BLaER1 (cell line): ENCODE measurements at regions not wholly inside any gene's neighbourhood (a gene's known extent, or its start where the extent isn't known, plus 50 kb on each side); places are given as distances from the start of the nearest gene placed in this dataset.

Experiments
- H3K27ac ChIP-seq: shearing (Covaris generic); formaldehyde crosslinking; 2 replicates; pipeline ENCODE4 v1.8.1; 2022
- H3K27me3 ChIP-seq: shearing (Covaris generic); formaldehyde crosslinking; 2 replicates; pipeline ENCODE4 v1.8.1; 2022
- H3K36me3 ChIP-seq: shearing (Covaris generic); formaldehyde crosslinking; 2 replicates; pipeline ENCODE4 v1.8.1; 2022
- H3K4me1 ChIP-seq: shearing (Covaris generic); formaldehyde crosslinking; 2 replicates; pipeline ENCODE4 v1.8.1; 2022
- H3K4me2 ChIP-seq: shearing (Covaris generic); formaldehyde crosslinking; 2 replicates; pipeline ENCODE4 v1.8.1; 2022
- H3K4me3 ChIP-seq: shearing (Covaris generic); formaldehyde crosslinking; 2 replicates; pipeline ENCODE4 v1.8.1; 2022
- H3K9ac ChIP-seq: shearing (Covaris generic); formaldehyde crosslinking; 2 replicates; pipeline ENCODE4 v1.8.1; 2022
- H3K9me3 ChIP-seq: shearing (Covaris generic); formaldehyde crosslinking; 2 replicates; pipeline ENCODE4 v1.8.1; 2022
- H4K20me1 ChIP-seq: shearing (Covaris generic); formaldehyde crosslinking; 2 replicates; pipeline ENCODE4 v1.8.1; 2022
- Cebpa-rat ChIP-seq: shearing (Covaris generic); IDR thresholded peaks from 2 replicates; pipeline ENCODE4 v1.8.1; 2022

- Histone ChIP-seq H3K4me1 (peaks cover 7% of the 10 kb centered on the region), H3K36me3 (peaks cover 15% of the 10 kb centered on the region; the same call in 1 of the 2 replicates), H4K20me1 (no peaks in the 10 kb centered on the region), H3K4me2 (no peak overlapping the region), H3K27me3 (no peaks in the 10 kb centered on the region), H3K9me3 (peaks cover 42% of the 10 kb centered on the region), H3K27ac (no peak overlapping the region), H3K9ac (no peak overlapping the region), H3K4me3 (no peak overlapping the region)
- TF ChIP-seq Cebpa-rat: no peak
Measured at GRCh38 chr6:67877288-67877687, 757.8 kb upstream of the ADGRB3 start.

- Histone ChIP-seq H3K4me2 (no peak overlapping the region), H3K36me3 (peaks cover 1% of the 10 kb centered on the region; the same call in 1 of the 2 replicates), H3K4me1 (peaks cover 1% of the 10 kb centered on the region), H4K20me1 (no peaks in the 10 kb centered on the region), H3K9me3 (peaks cover 32% of the 10 kb centered on the region), H3K4me3 (no peak overlapping the region), H3K27me3 (no peaks in the 10 kb centered on the region), H3K27ac (no peak overlapping the region), H3K9ac (no peak overlapping the region)
- TF ChIP-seq Cebpa-rat: no peak
Measured at GRCh38 chr6:67875877-67876383, 759.2 kb upstream of the ADGRB3 start.

DNA sequence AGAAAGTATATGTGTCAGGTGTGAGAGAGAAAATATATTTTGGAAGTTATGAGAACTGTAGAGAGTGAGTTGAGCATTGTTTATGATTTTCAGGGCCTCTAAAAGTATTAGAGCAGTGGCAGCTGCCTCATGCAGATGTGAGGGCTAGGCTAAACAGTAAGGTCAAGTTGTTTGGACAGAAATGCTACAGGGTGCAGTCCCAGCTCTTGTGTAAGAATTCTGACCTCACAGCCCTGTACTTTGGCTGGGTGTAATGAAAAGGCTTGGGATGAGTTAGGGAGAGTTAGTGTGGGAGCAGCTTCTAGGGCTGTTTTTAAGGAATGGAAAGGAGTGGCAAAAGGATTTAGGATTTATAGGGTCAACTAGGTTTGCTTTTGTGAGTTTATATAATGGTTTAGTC, 764.8 kb upstream of the ADGRB3 start:
- H3K27me3 ChIP-seq: no peaks in the 10 kb centered on the region
- no peaks in the 10 kb centered on the region for H4K20me1 ChIP-seq
- H3K4me2 ChIP-seq: no peak overlapping the region
- H3K4me3 ChIP-seq: no peak overlapping the region
- H3K9ac ChIP-seq: no peak overlapping the region
- H3K36me3 ChIP-seq: no peaks in the 10 kb centered on the region
- no peaks in the 10 kb centered on the region for H3K4me1 ChIP-seq
- H3K9me3 ChIP-seq: peaks cover 13% of the 10 kb centered on the region
- no peak overlapping the region for H3K27ac ChIP-seq
- no peak for TF ChIP-seq Cebpa-rat

- Histone ChIP-seq H3K4me3 (no peak overlapping the region), H3K4me1 (no peaks in the 10 kb centered on the region), H3K4me2 (no peak overlapping the region), H3K9ac (no peak overlapping the region), H3K27ac (no peak overlapping the region), H3K27me3 (no peaks in the 10 kb centered on the region), H3K9me3 (no peaks in the 10 kb centered on the region), H3K36me3 (no peaks in the 10 kb centered on the region), H4K20me1 (no peaks in the 10 kb centered on the region)
- TF ChIP-seq Cebpa-rat: no peak
Measured at GRCh38 chr6:67863346-67863745, 771.7 kb upstream of the ADGRB3 start.

GRCh38 chr6:67854098-67854497, 781.0 kb upstream of the ADGRB3 start:
- Histone ChIP-seq H3K4me2 (no peak overlapping the region), H3K9me3 (peaks cover 8% of the 10 kb centered on the region), H4K20me1 (no peaks in the 10 kb centered on the region), H3K4me3 (no peak overlapping the region), H3K27ac (no peak overlapping the region), H3K27me3 (no peaks in the 10 kb centered on the region), H3K9ac (no peak overlapping the region), H3K36me3 (no peaks in the 10 kb centered on the region), H3K4me1 (peaks cover 6% of the 10 kb centered on the region)
- TF ChIP-seq Cebpa-rat: no peak

GRCh38 chr6:67839818-67840217, 795.3 kb upstream of the ADGRB3 start:
- Histone ChIP-seq H3K36me3 (no peaks in the 10 kb centered on the region), H3K9me3 (peaks cover 7% of the 10 kb centered on the region), H3K4me3 (no peak overlapping the region), H4K20me1 (no peaks in the 10 kb centered on the region), H3K27ac (no peak overlapping the region), H3K4me2 (no peak overlapping the region), H3K4me1 (no peaks in the 10 kb centered on the region), H3K9ac (no peak overlapping the region), H3K27me3 (no peaks in the 10 kb centered on the region)
- TF ChIP-seq Cebpa-rat: no peak

DNA sequence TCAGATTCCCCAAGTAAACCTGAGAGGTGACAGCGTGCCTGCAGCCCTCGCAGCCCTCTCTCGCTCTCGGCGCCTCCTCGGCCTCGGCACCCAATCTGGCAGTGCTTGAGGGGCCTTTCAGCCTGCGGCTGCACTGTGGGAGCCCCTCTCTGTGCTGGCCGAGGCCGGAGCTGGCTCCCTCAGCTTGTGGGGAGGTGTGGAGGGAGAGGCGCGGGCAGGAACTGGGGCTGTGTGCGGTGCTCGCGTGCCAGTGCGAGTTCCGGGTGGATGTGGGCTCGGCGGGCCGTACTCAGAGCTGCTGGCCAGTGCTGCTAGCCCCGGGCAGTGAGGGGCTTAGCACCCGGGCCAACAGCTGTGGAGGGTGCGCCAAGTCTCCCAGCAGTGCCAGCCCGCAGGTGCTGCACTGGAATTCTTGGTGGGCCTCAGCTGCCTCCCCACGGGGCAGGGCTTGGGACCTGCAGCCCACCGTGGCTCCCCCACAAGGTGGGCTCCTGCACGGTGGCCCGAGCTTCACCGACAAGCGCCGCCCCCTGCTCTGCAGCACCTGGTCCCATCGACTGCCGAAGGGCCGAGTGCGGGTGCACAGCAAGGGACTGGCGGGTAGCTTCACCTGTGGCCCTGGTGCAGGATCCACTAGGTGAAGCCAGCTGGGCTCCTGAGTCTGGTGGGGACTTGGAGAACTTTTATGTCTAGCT, 809.7 kb upstream of the ADGRB3 start:
- Histone ChIP-seq H3K4me3 (no peak overlapping the region), H3K9me3 (peaks cover 17% of the 10 kb centered on the region), H3K36me3 (no peaks in the 10 kb centered on the region), H3K27me3 (no peaks in the 10 kb centered on the region), H3K4me2 (no peak overlapping the region), H3K27ac (no peak overlapping the region), H3K9ac (no peak overlapping the region), H4K20me1 (no peaks in the 10 kb centered on the region), H3K4me1 (no peaks in the 10 kb centered on the region)
- no peak for TF ChIP-seq Cebpa-rat

DNA sequence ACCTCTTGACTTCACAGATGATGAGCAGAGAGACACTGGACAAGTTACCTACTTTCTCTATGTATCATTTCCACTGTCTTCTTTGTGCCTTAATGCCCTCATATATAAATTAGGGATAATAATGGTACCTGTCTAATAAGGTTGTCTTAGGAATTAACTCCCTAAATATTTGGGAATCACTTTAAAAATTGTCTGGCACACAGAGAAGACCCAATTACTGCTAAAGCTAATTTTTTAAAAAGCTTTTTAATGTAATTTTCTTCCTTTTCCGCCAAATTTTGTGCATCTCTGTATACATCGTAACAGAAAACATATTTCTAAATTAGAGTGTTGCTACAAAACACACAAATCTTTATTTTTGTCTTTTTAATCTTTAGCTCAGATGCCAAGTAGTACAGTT, 816.8 kb upstream of the ADGRB3 start:
- H3K27me3 ChIP-seq: no peaks in the 10 kb centered on the region
- H3K9me3 ChIP-seq: peaks cover 16% of the 10 kb centered on the region
- H3K4me2 ChIP-seq: no peak overlapping the region
- no peak overlapping the region for H3K4me3 ChIP-seq
- no peak overlapping the region for H3K27ac ChIP-seq
- no peaks in the 10 kb centered on the region for H4K20me1 ChIP-seq
- no peak overlapping the region for H3K9ac ChIP-seq
- no peak for TF ChIP-seq Cebpa-rat
- H3K4me1 ChIP-seq: no peaks in the 10 kb centered on the region
- no peaks in the 10 kb centered on the region for H3K36me3 ChIP-seq

DNA sequence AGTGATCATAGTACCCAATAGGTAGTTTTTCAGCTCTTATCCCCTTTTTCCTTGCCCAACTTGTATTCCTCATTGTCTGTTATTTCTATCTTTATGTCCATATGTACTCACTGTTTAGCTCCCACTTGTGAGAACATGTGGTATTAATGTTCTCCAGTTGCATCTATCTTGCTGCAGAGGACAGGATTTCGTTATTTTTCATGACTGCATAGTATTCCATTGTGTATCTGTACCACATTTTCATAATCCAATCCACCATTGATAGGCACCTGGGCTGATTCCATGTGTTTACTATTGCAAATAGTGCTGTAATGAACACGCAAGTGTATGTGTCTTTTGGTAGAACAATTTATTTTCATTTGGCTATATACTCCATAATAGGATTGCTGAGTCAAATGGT, 819.5 kb upstream of the ADGRB3 start:
- Histone ChIP-seq H3K4me3 (no peak overlapping the region), H3K9me3 (peaks cover 23% of the 10 kb centered on the region), H3K4me1 (no peaks in the 10 kb centered on the region), H3K9ac (no peak overlapping the region), H3K4me2 (no peak overlapping the region), H3K27me3 (no peaks in the 10 kb centered on the region), H4K20me1 (no peaks in the 10 kb centered on the region), H3K36me3 (no peaks in the 10 kb centered on the region), H3K27ac (no peak overlapping the region)
- TF ChIP-seq Cebpa-rat: no peak

- TF ChIP-seq Cebpa-rat: no peak
- H3K4me2 ChIP-seq: no peak overlapping the region
Measured at GRCh38 chr6:67814262-67814661, 820.8 kb upstream of the ADGRB3 start.

More at GRCh38 chr6:67814262-67814661, 820.8 kb upstream of the ADGRB3 start:
- Histone ChIP-seq H3K9ac (no peak overlapping the region), H3K9me3 (peaks cover 19% of the 10 kb centered on the region), H3K27ac (no peak overlapping the region), H3K4me1 (no peaks in the 10 kb centered on the region), H3K27me3 (no peaks in the 10 kb centered on the region), H3K4me3 (no peak overlapping the region), H4K20me1 (no peaks in the 10 kb centered on the region), H3K36me3 (no peaks in the 10 kb centered on the region)
